CD4-positive, alpha-beta T cell treated with Interleukin-21 for 1 hour (primary cell): ENCODE measurements at regions not wholly inside any gene's neighbourhood (a gene's known extent, or its start where the extent isn't known, plus 50 kb on each side); places are given as distances from the start of the nearest gene placed in this dataset.

Experiments
- DNase-seq: peaks from one replicate; pipeline ENCODE4 v3.0.0-alpha.2; 2020

GRCh38 chr5:167814040-167814439, 477.4 kb upstream of the WWC1 start:
- no peak for DNase-seq

- DNase-seq, result no peak
These were observed 476.6 kb upstream of the WWC1 start for GRCh38 chr5:167814828-167815227.

GRCh38 chr5:167816354-167816753, 475.1 kb upstream of the WWC1 start:
- no peak for DNase-seq

GRCh38 chr5:167816864-167817263, 474.6 kb upstream of the WWC1 start:
- no peak for DNase-seq

- no peak for DNase-seq
These were observed 472.0 kb upstream of the WWC1 start for GRCh38 chr5:167819406-167819805.

- DNase-seq, result no peak
These were observed 471.1 kb upstream of the WWC1 start for GRCh38 chr5:167820101-167820990.

- no peak for DNase-seq
These were observed 470.3 kb upstream of the WWC1 start for GRCh38 chr5:167821151-167821550.

GRCh38 chr5:167821669-167822068, 469.8 kb upstream of the WWC1 start:
- no peak for DNase-seq

- no peak for DNase-seq
These were observed 469.2 kb upstream of the WWC1 start for GRCh38 chr5:167822241-167822640.

- DNase-seq, result no peak
These were observed 468.0 kb upstream of the WWC1 start for GRCh38 chr5:167823405-167823804.

GRCh38 chr5:167827766-167828165, 463.7 kb upstream of the WWC1 start:
- DNase-seq, result no peak

GRCh38 chr5:167831754-167832504, 459.5 kb upstream of the WWC1 start:
- no peak for DNase-seq

GRCh38 chr5:167832609-167833008, 458.8 kb upstream of the WWC1 start:
- no peak for DNase-seq

- DNase-seq, result no peak
These were observed 458.0 kb upstream of the WWC1 start for GRCh38 chr5:167833456-167833855.

- no peak for DNase-seq
These were observed 456.3 kb upstream of the WWC1 start for GRCh38 chr5:167835146-167835545.

- no peak for DNase-seq
These were observed 454.3 kb upstream of the WWC1 start for GRCh38 chr5:167837127-167837526.

- no peak for DNase-seq
These were observed 452.4 kb upstream of the WWC1 start for GRCh38 chr5:167839065-167839464.

- DNase-seq, result no peak
These were observed 450.8 kb upstream of the WWC1 start for GRCh38 chr5:167840527-167841130.

- no peak for DNase-seq
These were observed 447.4 kb upstream of the WWC1 start for GRCh38 chr5:167843881-167844572.

- no peak for DNase-seq
These were observed 445.5 kb upstream of the WWC1 start for GRCh38 chr5:167845952-167846351.

- DNase-seq, result no peak
These were observed 441.6 kb upstream of the WWC1 start for GRCh38 chr5:167849874-167850273.

- no peak for DNase-seq
These were observed 440.5 kb upstream of the WWC1 start for GRCh38 chr5:167850911-167851310.

GRCh38 chr5:167851416-167851815, 440.0 kb upstream of the WWC1 start:
- no peak for DNase-seq
